ENCODE measurements at regions not wholly inside any gene's neighbourhood (a gene's known extent, or its start where the extent isn't known, plus 50 kb on each side); places are given as distances from the start of the nearest gene placed in this dataset.

- TF ChIP-seq BHLHE40 (IDR thresholded peaks at IDR 0.05; ENCODE audit: borderline replicate concordance in 1 of 2, low read depth in 2 of 2, low read length in 1 of 2) = 0 out of 4 replicates have a peak, but pooled peaks of 1 of the 2 experiments have one; percentile 23
- TF ChIP-seq POLR2AphosphoS5 (IDR thresholded peaks at IDR 0.05; ENCODE audit: low read length) = no peak
- TF ChIP-seq CBX3 (IDR thresholded peaks at IDR 0.05; ENCODE audit: borderline replicate concordance, low read depth) = no peak
- TF ChIP-seq CEBPZ (IDR thresholded peaks at IDR 0.05; ENCODE audit: low read depth, low read length) = no peak
- no peak for TF ChIP-seq SUPT20H (IDR thresholded peaks at IDR 0.05; ENCODE audit: borderline replicate concordance, control insufficient read depth, low read depth, low read length)
- 0 out of 2 replicates have a peak, but pooled peaks have one; percentile 14 for TF ChIP-seq ZBTB4 (CRISPR knock-in tag; IDR thresholded peaks at IDR 0.05)
- no peak for TF ChIP-seq FOS (IDR thresholded peaks at IDR 0.05; ENCODE audit: borderline replicate concordance, extremely low read depth, insufficient read length)
- no peak for TF ChIP-seq KDM1A (IDR thresholded peaks at IDR 0.05; ENCODE audit: borderline replicate concordance)
- TF ChIP-seq ZSCAN29 (IDR thresholded peaks at IDR 0.05) = no peak
- no peak for TF ChIP-seq NFIC (IDR thresholded peaks at IDR 0.05; ENCODE audit: low read depth, low read length)
- TF ChIP-seq RAD51 (IDR thresholded peaks at IDR 0.05) = 0 out of 2 replicates have a peak, but pooled peaks have one; percentile 16
- peak; percentile 80; the same call in 1 of the 2 replicates for TF ChIP-seq ZNF687 (IDR thresholded peaks at IDR 0.05)
- TF ChIP-seq MYB (IDR thresholded peaks at IDR 0.05; ENCODE audit: borderline replicate concordance, low read depth, low read length) = no peak
- TF ChIP-seq CTCF (IDR thresholded peaks at IDR 0.05 in 2 of 3, conservative IDR thresholded peaks at IDR 0.05 in 1 of 3; ENCODE audit: control insufficient read depth in 2 of 3, extremely low read depth in 1 of 3, insufficient read depth in 1 of 3, low read depth in 3 of 3, low read length in 3 of 3) = no peak
- TF ChIP-seq EP300 (IDR thresholded peaks at IDR 0.05; ENCODE audit: borderline replicate concordance in 1 of 2, control insufficient read depth in 1 of 2, low read depth in 2 of 2, low read length in 2 of 2) = peak in 1 of 2 experiments; percentile 37; a peak in 1 of 4 replicates
Measured at GRCh38 chr12:92486443-92487137, 216.2 kb upstream of the PLEKHG7 start (continued).

Measured in GM12878 (cell line).